IPS-18a (cell line): ENCODE measurements at regions not wholly inside any gene's neighbourhood (a gene's known extent, or its start where the extent isn't known, plus 50 kb on each side); places are given as distances from the start of the nearest gene placed in this dataset.

Experiments used
- H3K27ac ChIP-seq: one replicate; pipeline ENCODE4 v1.5.1; 2013; ENCODE audit warnings: low read length
- H3K27me3 ChIP-seq: one replicate; pipeline ENCODE4 v1.6.1; 2013; ENCODE audit warnings: mild to moderate bottlenecking, low read length; ENCODE audit not compliant: control insufficient read depth, insufficient read depth
- H3K36me3 ChIP-seq: one replicate; pipeline ENCODE4 v1.6.1; 2013; ENCODE audit warnings: low read depth, low read length; ENCODE audit not compliant: control insufficient read depth
- H3K4me1 ChIP-seq: one replicate; pipeline ENCODE4 v1.6.1; 2013; ENCODE audit warnings: low read depth, low read length; ENCODE audit not compliant: control insufficient read depth
- H3K4me3 ChIP-seq: one replicate; pipeline ENCODE4 v1.5.1; 2013; ENCODE audit warnings: low read length
- H3K9ac ChIP-seq: one replicate; pipeline ENCODE4 v1.6.1; 2013; ENCODE audit warnings: mild to moderate bottlenecking, low read length, moderate library complexity
- H3K9me3 ChIP-seq: one replicate; pipeline ENCODE4 v1.6.1; 2013; ENCODE audit warnings: low read depth, low read length; ENCODE audit not compliant: control insufficient read depth

GRCh38 chr19:30183807-30184490 is 188.2 kb upstream of the ZNF536 start:
- H3K9ac ChIP-seq = no peak overlapping the region
- peaks cover 3% of the 10 kb centered on the region for H3K4me1 ChIP-seq
- H3K27me3 ChIP-seq = no peaks in the 10 kb centered on the region
- no peak overlapping the region for H3K27ac ChIP-seq
- peaks cover 13% of the 10 kb centered on the region for H3K9me3 ChIP-seq
- H3K36me3 ChIP-seq = no peaks in the 10 kb centered on the region
- no peak overlapping the region for H3K4me3 ChIP-seq

GRCh38 chr19:30202060-30202600 is 170.1 kb upstream of the ZNF536 start:
- H3K27me3 ChIP-seq = no peaks in the 10 kb centered on the region
- no peaks in the 10 kb centered on the region for H3K9me3 ChIP-seq
- H3K27ac ChIP-seq = no peak overlapping the region
- H3K4me3 ChIP-seq = no peak overlapping the region
- no peaks in the 10 kb centered on the region for H3K36me3 ChIP-seq
- no peak overlapping the region for H3K9ac ChIP-seq
- H3K4me1 ChIP-seq = no peaks in the 10 kb centered on the region

DNA sequence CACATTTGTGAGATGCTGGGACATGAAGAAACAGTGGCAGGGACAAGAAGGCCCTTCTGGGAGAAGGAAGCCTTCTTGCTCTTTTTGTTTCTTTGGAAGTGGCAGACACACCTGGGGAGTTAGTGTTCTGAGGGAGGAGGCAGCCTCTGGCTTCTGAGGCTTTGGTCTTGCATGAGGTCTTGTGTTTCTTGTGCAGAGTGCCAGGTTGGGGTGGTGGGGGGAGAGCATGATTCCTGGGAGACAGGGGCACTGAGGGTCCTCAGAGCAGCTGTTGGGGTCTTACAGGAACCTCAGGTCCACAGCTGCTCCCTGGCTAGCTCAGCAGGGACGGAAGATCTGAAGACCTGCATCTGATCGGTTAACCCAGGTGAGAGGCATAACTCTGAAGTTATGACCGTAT is 167.5 kb upstream of the ZNF536 start:
- no peaks in the 10 kb centered on the region for H3K27me3 ChIP-seq
- H3K36me3 ChIP-seq = no peaks in the 10 kb centered on the region
- H3K4me1 ChIP-seq = no peaks in the 10 kb centered on the region
- H3K4me3 ChIP-seq = no peak overlapping the region
- H3K9me3 ChIP-seq = no peaks in the 10 kb centered on the region
- H3K9ac ChIP-seq = no peak overlapping the region
- H3K27ac ChIP-seq = no peak overlapping the region

GRCh38 chr19:30206187-30206586 is 166.0 kb upstream of the ZNF536 start:
- Histone ChIP-seq H3K9ac (no peak overlapping the region), H3K27ac (no peak overlapping the region), H3K36me3 (no peaks in the 10 kb centered on the region), H3K9me3 (no peaks in the 10 kb centered on the region), H3K4me1 (no peaks in the 10 kb centered on the region), H3K27me3 (no peaks in the 10 kb centered on the region), H3K4me3 (no peak overlapping the region)

GRCh38 chr19:30207357-30207756 is 164.8 kb upstream of the ZNF536 start:
- Histone ChIP-seq H3K4me1 (no peaks in the 10 kb centered on the region), H3K27me3 (no peaks in the 10 kb centered on the region), H3K9me3 (no peaks in the 10 kb centered on the region), H3K9ac (no peak overlapping the region), H3K36me3 (no peaks in the 10 kb centered on the region), H3K4me3 (no peak overlapping the region), H3K27ac (no peak overlapping the region)

DNA sequence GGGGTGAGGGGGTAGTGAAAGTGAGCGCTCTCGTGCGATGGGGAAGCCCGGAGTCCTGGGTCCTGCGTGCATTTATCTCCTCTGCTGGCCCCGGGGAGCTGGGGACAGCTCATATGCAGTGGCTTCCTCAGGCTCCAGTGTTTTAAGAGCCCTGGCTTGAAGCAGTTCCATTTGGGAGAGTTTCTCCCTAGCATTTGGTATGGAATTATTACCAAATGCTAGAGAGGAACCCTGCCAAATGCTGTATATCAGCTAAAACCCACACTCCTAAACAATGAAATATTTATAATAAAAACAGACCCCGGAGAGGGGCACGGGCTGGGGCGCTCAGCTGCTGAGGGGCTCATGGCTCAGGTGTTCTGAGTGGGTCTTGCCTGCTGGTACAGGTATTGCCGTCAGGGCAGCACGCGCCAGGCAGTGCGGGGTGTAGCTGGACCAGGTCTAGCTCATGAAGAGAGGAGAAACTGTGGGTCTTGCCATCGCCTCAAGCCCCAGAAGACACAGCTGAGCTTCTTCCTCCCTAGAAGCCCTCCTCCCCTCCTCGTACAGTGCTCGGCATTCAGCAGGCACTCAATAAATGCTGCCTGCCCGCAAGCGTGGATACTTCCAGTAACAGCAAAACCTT is 163.6 kb upstream of the ZNF536 start:
- Histone ChIP-seq H3K4me3 (no peak overlapping the region), H3K27me3 (no peaks in the 10 kb centered on the region), H3K9me3 (no peaks in the 10 kb centered on the region)

GRCh38 chr19:30209617-30210600 is 162.3 kb upstream of the ZNF536 start:
- Histone ChIP-seq H3K27me3 (no peaks in the 10 kb centered on the region), H3K9me3 (no peaks in the 10 kb centered on the region), H3K27ac (no peak overlapping the region), H3K36me3 (no peaks in the 10 kb centered on the region), H3K4me3 (no peak overlapping the region), H3K4me1 (no peaks in the 10 kb centered on the region), H3K9ac (no peak overlapping the region)

More for the DNA sequence above, 163.6 kb upstream of the ZNF536 start:
- no peaks in the 10 kb centered on the region for H3K36me3 ChIP-seq
- no peaks in the 10 kb centered on the region for H3K4me1 ChIP-seq
- H3K9ac ChIP-seq = no peak overlapping the region
- no peak overlapping the region for H3K27ac ChIP-seq

DNA sequence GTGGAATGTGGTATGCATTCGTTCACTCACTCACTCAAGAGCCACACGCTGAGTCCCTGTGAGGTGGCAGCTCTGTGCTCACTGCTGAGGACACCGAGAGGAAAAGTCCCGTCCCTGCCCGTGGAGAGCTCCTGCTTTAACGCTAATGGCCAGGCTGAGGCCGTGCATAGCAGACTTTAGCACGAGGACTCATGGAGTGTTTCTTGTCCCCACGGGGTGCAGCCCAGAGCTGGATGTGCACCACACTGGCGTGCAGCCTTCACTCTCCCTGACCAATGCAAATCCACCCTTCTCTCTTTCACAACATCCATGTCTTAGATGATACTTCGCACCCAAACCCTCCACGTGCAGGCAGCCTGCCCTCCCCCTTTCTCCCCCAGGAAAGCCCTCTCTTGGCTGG is 159.6 kb upstream of the ZNF536 start:
- no peaks in the 10 kb centered on the region for H3K36me3 ChIP-seq
- no peaks in the 10 kb centered on the region for H3K4me1 ChIP-seq
- H3K27ac ChIP-seq = no peak overlapping the region
- no peaks in the 10 kb centered on the region for H3K27me3 ChIP-seq
- H3K9ac ChIP-seq = no peak overlapping the region
- H3K9me3 ChIP-seq = no peaks in the 10 kb centered on the region
- H3K4me3 ChIP-seq = no peak overlapping the region

DNA sequence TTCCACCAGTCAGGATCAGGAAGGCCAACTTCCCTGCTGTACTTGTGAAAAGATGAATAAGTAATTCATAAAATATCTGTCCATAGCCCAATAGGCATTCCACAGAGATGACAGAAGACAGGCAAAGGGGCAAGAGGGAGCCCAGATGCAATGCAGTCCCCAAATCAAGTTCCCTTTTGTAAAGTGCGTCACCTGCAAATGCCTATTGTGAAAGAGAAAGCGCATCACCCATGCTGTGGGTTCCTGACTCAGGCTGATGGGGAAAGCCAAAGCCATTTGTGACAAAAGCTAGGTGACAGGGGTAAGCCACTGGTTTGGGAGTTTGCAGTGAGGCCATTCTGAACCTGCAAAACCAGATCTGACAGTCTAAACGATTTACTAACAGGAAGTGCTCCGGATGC is 157.5 kb upstream of the ZNF536 start:
- H3K27ac ChIP-seq = no peak overlapping the region
- H3K9ac ChIP-seq = no peak overlapping the region
- no peaks in the 10 kb centered on the region for H3K36me3 ChIP-seq
- H3K9me3 ChIP-seq = no peaks in the 10 kb centered on the region
- H3K4me1 ChIP-seq = no peaks in the 10 kb centered on the region
- no peaks in the 10 kb centered on the region for H3K27me3 ChIP-seq
- no peak overlapping the region for H3K4me3 ChIP-seq

GRCh38 chr19:30215248-30215647 is 156.9 kb upstream of the ZNF536 start:
- Histone ChIP-seq H3K27me3 (no peaks in the 10 kb centered on the region), H3K9ac (no peak overlapping the region), H3K4me3 (no peak overlapping the region), H3K36me3 (no peaks in the 10 kb centered on the region), H3K9me3 (no peaks in the 10 kb centered on the region), H3K27ac (no peak overlapping the region), H3K4me1 (no peaks in the 10 kb centered on the region)

- Histone ChIP-seq H3K27ac (no peak overlapping the region), H3K27me3 (peaks cover 1% of the 10 kb centered on the region), H3K4me3 (no peak overlapping the region), H3K36me3 (no peaks in the 10 kb centered on the region), H3K4me1 (no peaks in the 10 kb centered on the region), H3K9me3 (no peaks in the 10 kb centered on the region), H3K9ac (no peak overlapping the region)
These were observed 155.7 kb upstream of the ZNF536 start for GRCh38 chr19:30216453-30216852.
